ENCODE measurements at regions not wholly inside any gene's neighbourhood (a gene's known extent, or its start where the extent isn't known, plus 50 kb on each side); places are given as distances from the start of the nearest gene placed in this dataset.
A peak's percentile ranks its signal among the peaks of the same experiment; 100 is the strongest.

DNA sequence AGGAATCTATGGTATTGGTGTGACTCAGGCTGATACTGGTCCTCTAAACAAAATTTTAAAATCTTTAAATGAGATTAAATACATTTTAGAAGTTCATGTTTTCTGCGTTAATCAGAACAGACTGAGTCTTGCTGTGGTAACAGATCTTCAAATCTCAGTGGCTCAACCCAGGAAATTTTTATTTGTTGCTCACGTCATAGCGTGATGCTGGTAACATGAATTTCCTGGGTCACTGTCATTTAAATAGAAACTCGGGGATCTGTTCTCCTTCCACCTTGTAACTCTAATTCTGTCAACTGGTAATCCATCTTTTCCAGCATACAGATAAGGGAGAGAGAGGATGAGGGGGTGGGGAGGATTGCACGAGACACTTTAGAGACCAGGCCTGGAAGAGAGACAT, 90.0 kb downstream of the CDC42EP3 start:
- Histone ChIP-seq H3K27ac (ENCODE audit: extremely low read depth, low read depth, low read length) (no peak overlapping the region), H3K4me2 (ENCODE audit: insufficient read depth, low read length) (no peak overlapping the region), H3K9me1 (ENCODE audit: control insufficient read depth, insufficient read depth, low read length) (no peaks in the 10 kb centered on the region), H3K27me3 (ENCODE audit: control insufficient read depth in 2 of 2, insufficient read depth in 2 of 2, low read length in 2 of 2) (no peaks in the 10 kb centered on the region), H3K4me3 (no peak overlapping the region), H2AFZ (ENCODE audit: low read depth, low read length) (no peak overlapping the region), H4K20me1 (replicated peaks; ENCODE audit: control insufficient read depth, insufficient read depth, low read length) (no peaks in the 10 kb centered on the region), H3K9ac (ENCODE audit: insufficient read depth in 1 of 2, low read depth in 2 of 2, low read length in 2 of 2) (no peak overlapping the region), H3K36me3 (ENCODE audit: control insufficient read depth, insufficient read depth, low read length) (peaks cover 4% of the 10 kb centered on the region; the same call in 1 of the 3 replicates), H3K9me3 (replicated peaks; ENCODE audit: control insufficient read depth, insufficient read depth, low read depth, low read length) (0 out of 2 replicates have a peak, but pooled peaks cover 5% of the 10 kb centered on the region), H3K4me1 (replicated peaks in 1 of 2; ENCODE audit: control insufficient read depth in 2 of 2, insufficient read depth in 2 of 2, low read length in 2 of 2) (peaks cover 0 to 34% of the 10 kb centered on the region in 2 experiments; a peak in 4 of 5 replicates), H3K79me2 (ENCODE audit: control insufficient read depth, insufficient read depth, low read length) (no peaks in the 10 kb centered on the region)
- POLR2A ChIA-PET = no interaction called here
- DNase-seq (ENCODE audit: extremely low read depth in 1 of 4, low spot score in 3 of 4) (no peak), FAIRE-seq (no peak), ATAC-seq (no peak)
- CTCF ChIA-PET (ENCODE audit: low intra/inter-chr PET ratio) = no interaction called here
- BruUV-seq (replicated peaks) = no TSS peak
- in situ Hi-C loops (cut with MboI) (no loop called here), intact Hi-C loops (cut with micrococcal nuclease) (no loop called here)
- no peak for TF ChIP-seq ZNF395 (CRISPR knock-in tag; IDR thresholded peaks at IDR 0.05)
- TF ChIP-seq MEIS2 (IDR thresholded peaks at IDR 0.05; ENCODE audit: partially characterized antibody) = peak; percentile 44
- WGBS (ENCODE audit: insufficient coverage, low coverage, missing lambda C conversion rate) = 45% methylated on average over 5 of the region's 5 CpGs

GRCh38 chr2:37582481-37583220, 88.8 kb downstream of the CDC42EP3 start:
- FAIRE-seq (no peak), DNase-seq (ENCODE audit: extremely low read depth in 1 of 4, low spot score in 3 of 4) (no peak), ATAC-seq (no peak)
- Histone ChIP-seq H3K79me2 (ENCODE audit: control insufficient read depth, insufficient read depth, low read length) (no peaks in the 10 kb centered on the region), H3K4me2 (ENCODE audit: insufficient read depth, low read length) (no peak overlapping the region), H3K4me1 (replicated peaks in 1 of 2; ENCODE audit: control insufficient read depth in 2 of 2, insufficient read depth in 2 of 2, low read length in 2 of 2) (peaks cover 0 to 34% of the 10 kb centered on the region in 2 experiments; a peak in 4 of 5 replicates), H3K9me1 (ENCODE audit: control insufficient read depth, insufficient read depth, low read length) (no peaks in the 10 kb centered on the region), H3K27me3 (ENCODE audit: control insufficient read depth in 2 of 2, insufficient read depth in 2 of 2, low read length in 2 of 2) (no peaks in the 10 kb centered on the region), H3K9me3 (replicated peaks; ENCODE audit: control insufficient read depth, insufficient read depth, low read depth, low read length) (0 out of 2 replicates have a peak, but pooled peaks cover 5% of the 10 kb centered on the region), H2AFZ (ENCODE audit: low read depth, low read length) (peak overlapping the region; percentile 11), H3K9ac (ENCODE audit: insufficient read depth in 1 of 2, low read depth in 2 of 2, low read length in 2 of 2) (no peak overlapping the region), H3K27ac (ENCODE audit: extremely low read depth, low read depth, low read length) (no peak overlapping the region), H3K36me3 (ENCODE audit: control insufficient read depth, insufficient read depth, low read length) (peaks cover 4% of the 10 kb centered on the region; the same call in 1 of the 3 replicates), H3K4me3 (no peak overlapping the region), H4K20me1 (replicated peaks; ENCODE audit: control insufficient read depth, insufficient read depth, low read length) (no peaks in the 10 kb centered on the region)
- no TSS peak for BruUV-seq (replicated peaks)
- intact Hi-C loops (cut with micrococcal nuclease) (no loop called here), in situ Hi-C loops (cut with MboI) (no loop called here)
- ChIA-PET POLR2A (interaction anchor here (0.6 to 1.2 kb wide), 4 partner anchors 8 to 728 kb away, joined by 3 read pairs; no protein-coding TSS in a partner anchor), CTCF (ENCODE audit: low intra/inter-chr PET ratio) (no interaction called here)
- WGBS (ENCODE audit: insufficient coverage, low coverage, missing lambda C conversion rate) = 48% methylated on average over 15 of the region's 16 CpGs
- no peak for TF ChIP-seq ZNF165 (CRISPR knock-in tag; IDR thresholded peaks at IDR 0.05; ENCODE audit: borderline replicate concordance)
- no peak for TF ChIP-seq ZFP36 (IDR thresholded peaks at IDR 0.05; ENCODE audit: low read depth, low read length, partially characterized antibody)
- no peak for TF ChIP-seq SIRT6 (IDR thresholded peaks at IDR 0.05; ENCODE audit: low read depth, low read length)
- TF ChIP-seq ZNF224 (CRISPR knock-in tag; IDR thresholded peaks at IDR 0.05) = no peak
- TF ChIP-seq, protein P1, sequence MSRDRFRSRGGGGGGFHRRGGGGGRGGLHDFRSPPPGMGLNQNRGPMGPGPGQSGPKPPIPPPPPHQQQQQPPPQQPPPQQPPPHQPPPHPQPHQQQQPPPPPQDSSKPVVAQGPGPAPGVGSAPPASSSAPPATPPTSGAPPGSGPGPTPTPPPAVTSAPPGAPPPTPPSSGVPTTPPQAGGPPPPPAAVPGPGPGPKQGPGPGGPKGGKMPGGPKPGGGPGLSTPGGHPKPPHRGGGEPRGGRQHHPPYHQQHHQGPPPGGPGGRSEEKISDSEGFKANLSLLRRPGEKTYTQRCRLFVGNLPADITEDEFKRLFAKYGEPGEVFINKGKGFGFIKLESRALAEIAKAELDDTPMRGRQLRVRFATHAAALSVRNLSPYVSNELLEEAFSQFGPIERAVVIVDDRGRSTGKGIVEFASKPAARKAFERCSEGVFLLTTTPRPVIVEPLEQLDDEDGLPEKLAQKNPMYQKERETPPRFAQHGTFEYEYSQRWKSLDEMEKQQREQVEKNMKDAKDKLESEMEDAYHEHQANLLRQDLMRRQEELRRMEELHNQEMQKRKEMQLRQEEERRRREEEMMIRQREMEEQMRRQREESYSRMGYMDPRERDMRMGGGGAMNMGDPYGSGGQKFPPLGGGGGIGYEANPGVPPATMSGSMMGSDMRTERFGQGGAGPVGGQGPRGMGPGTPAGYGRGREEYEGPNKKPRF (IDR thresholded peaks at IDR 0.05; ENCODE audit: low read depth, low read length) = no peak
- no peak for TF ChIP-seq GTF2E2 (tag; IDR thresholded peaks at IDR 0.05)
- no peak for TF ChIP-seq CAMTA2 (CRISPR knock-in tag; conservative IDR thresholded peaks at IDR 0.05)
- TF ChIP-seq, protein P2, sequence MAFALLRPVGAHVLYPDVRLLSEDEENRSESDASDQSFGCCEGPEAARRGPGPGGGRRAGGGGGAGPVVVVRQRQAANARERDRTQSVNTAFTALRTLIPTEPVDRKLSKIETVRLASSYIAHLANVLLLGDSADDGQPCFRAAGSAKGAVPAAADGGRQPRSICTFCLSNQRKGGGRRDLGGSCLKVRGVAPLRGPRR (CRISPR knock-in tag; IDR thresholded peaks at IDR 0.05) = no peak
- no peak for TF ChIP-seq ZNF583 (CRISPR knock-in tag; IDR thresholded peaks at IDR 0.05)
- no peak for TF ChIP-seq HDGF (IDR thresholded peaks at IDR 0.05)
- TF ChIP-seq SMARCA4 (IDR thresholded peaks at IDR 0.05) = no peak

Data from K562 (cell line).